IMR-90 (cell line): ENCODE measurements at regions not wholly inside any gene's neighbourhood (a gene's known extent, or its start where the extent isn't known, plus 50 kb on each side); places are given as distances from the start of the nearest gene placed in this dataset.

Experiments
- ATAC-seq: fragments of 200-7000 bp; cut with Tn5 transposase; 2 replicates; pipeline ENCODE4 v1.9.1; 2020; ENCODE audit warnings: low read depth, mild to moderate bottlenecking, moderate library complexity
- BruUV-seq: library from RNA; stranded (reverse); fragments of 400-500 nt; replicated peaks from 2 replicates; lab custom pipeline; 2021; lab: Mats Ljungman, UMichigan
- CTCF ChIA-PET: fragments of 300-600 bp; formaldehyde crosslinking; extraction: SDS; loops from one replicate; lab custom pipeline; 2021; ENCODE audit warnings: antibody characterized with exemption; lab: Yijun Ruan, JAX
- POLR2A ChIA-PET: fragments of 300-600 bp; sonication (Branson Sonifier 250); formaldehyde crosslinking; loops from one replicate; lab custom pipeline; 2022; ENCODE audit warnings: antibody characterized with exemption; ENCODE audit not compliant: unreplicated experiment; lab: Charles Lee
- DNase-seq: peaks from one replicate; pipeline ENCODE4 v3.0.0; 2013
- H2AFZ ChIP-seq: replicated peaks from 2 replicates; pipeline ENCODE3; 2013; ENCODE audit warnings: low read length, mild to moderate bottlenecking; ENCODE audit not compliant: poor library complexity
- H2AK5ac ChIP-seq: 2 replicates; pipeline ENCODE4 v1.6.1; 2013; ENCODE audit warnings: low read depth, low read length, inconsistent platforms
- H2AK9ac ChIP-seq: replicated peaks from 2 replicates; pipeline ENCODE3; 2013; ENCODE audit warnings: mild to moderate bottlenecking, low read depth, low read length, moderate library complexity; ENCODE audit not compliant: poor library complexity
- H2BK120ac ChIP-seq: 2 replicates; pipeline ENCODE4 v1.6.1; 2013; ENCODE audit warnings: low read depth, low read length, inconsistent platforms
- H2BK15ac ChIP-seq: 3 replicates; pipeline ENCODE4 v1.6.1; 2013; ENCODE audit warnings: low read depth, low read length, inconsistent platforms
- H2BK20ac ChIP-seq: 2 replicates; pipeline ENCODE4 v1.6.1; 2013; ENCODE audit warnings: low read depth, mild to moderate bottlenecking, inconsistent platforms, low read length, moderate library complexity
- H2BK5ac ChIP-seq: 2 replicates; pipeline ENCODE4 v1.6.1; 2013; ENCODE audit warnings: mild to moderate bottlenecking, low read depth, low read length, inconsistent platforms; ENCODE audit not compliant: poor library complexity, severe bottlenecking
- H3K14ac ChIP-seq: replicated peaks from 2 replicates; pipeline ENCODE4 v1.6.1; 2013; ENCODE audit warnings: low read depth, low read length, inconsistent platforms
- H3K18ac ChIP-seq: 2 replicates; pipeline ENCODE4 v1.6.1; 2013; ENCODE audit warnings: low read depth, low read length, control low read depth
- H3K23ac ChIP-seq: 2 replicates; pipeline ENCODE4 v1.6.1; 2013; ENCODE audit warnings: low read depth, low read length, inconsistent platforms
- H3K27ac ChIP-seq: 2 replicates; pipeline ENCODE4 v1.5.1; 2013; ENCODE audit warnings: mild to moderate bottlenecking, control low read depth, low read length; ENCODE audit not compliant: insufficient read depth
- H3K27me3 ChIP-seq: 2 replicates; pipeline ENCODE4 v1.6.1; 2013; ENCODE audit warnings: low read length; ENCODE audit not compliant: control insufficient read depth, insufficient read depth
- H3K36me3 ChIP-seq: 2 replicates; pipeline ENCODE4 v1.6.1; 2013; ENCODE audit warnings: low read length, mixed read lengths; ENCODE audit not compliant: control insufficient read depth, insufficient read depth
- H3K4ac ChIP-seq: 2 replicates; pipeline ENCODE4 v1.6.1; 2013; ENCODE audit warnings: low read depth, low read length, inconsistent platforms
- H3K4me1 ChIP-seq: 2 replicates; pipeline ENCODE4 v1.6.1; 2013; ENCODE audit warnings: low read length, mixed read lengths; ENCODE audit not compliant: control insufficient read depth, insufficient read depth
- H3K4me2 ChIP-seq: 2 replicates; pipeline ENCODE4 v1.6.1; 2013; ENCODE audit warnings: low read depth, mild to moderate bottlenecking, control low read depth, low read length, moderate library complexity
- H3K4me3 ChIP-seq: 2 replicates; pipeline ENCODE4 v1.5.1; 2013; ENCODE audit warnings: low read depth, mild to moderate bottlenecking, control low read depth, low read length, moderate library complexity; ENCODE audit not compliant: insufficient read depth
- H3K56ac ChIP-seq: 2 replicates; pipeline ENCODE4 v1.6.1; 2013; ENCODE audit warnings: low read length, inconsistent platforms; ENCODE audit not compliant: insufficient read depth; ENCODE audit errors: extremely low read depth
- H3K79me1 ChIP-seq, 2 experiments: 2 replicates each; pipeline ENCODE4 v1.6.1; 2013; ENCODE audit warnings: low read length in 2 of 2, inconsistent platforms in 1 of 2, low read depth in 1 of 2
- H3K9ac ChIP-seq: 2 replicates; pipeline ENCODE4 v1.6.1; 2013; ENCODE audit warnings: low read depth, low read length, control low read depth
- H3K9me1 ChIP-seq: 2 replicates; pipeline ENCODE4 v1.6.1; 2013; ENCODE audit warnings: low read length, inconsistent platforms; ENCODE audit not compliant: insufficient read depth
- H3K9me3 ChIP-seq: 2 replicates; pipeline ENCODE4 v1.6.1; 2013; ENCODE audit warnings: low read length; ENCODE audit not compliant: control insufficient read depth, insufficient read depth
- H4K20me1 ChIP-seq: 2 replicates; pipeline ENCODE4 v1.6.1; 2013; ENCODE audit warnings: low read length, inconsistent platforms; ENCODE audit not compliant: insufficient read depth
- H4K5ac ChIP-seq: 2 replicates; pipeline ENCODE4 v1.6.1; 2013; ENCODE audit warnings: mild to moderate bottlenecking, low read depth, low read length, control low read depth
- H4K8ac ChIP-seq, 2 experiments: 2 replicates each; pipeline ENCODE4 v1.6.1; 2013; ENCODE audit warnings: low read depth in 2 of 2, low read length in 2 of 2, control low read depth in 1 of 2, inconsistent platforms in 1 of 2
- H4K91ac ChIP-seq: 2 replicates; pipeline ENCODE4 v1.6.1; 2013; ENCODE audit warnings: low read depth, low read length, inconsistent platforms; ENCODE audit not compliant: insufficient read depth
- FOS ChIP-seq: fragments of 150-350 bp; IDR thresholded peaks from 2 replicates; pipeline ENCODE4 v1.6.1; 2016; ENCODE audit warnings: low read depth, low read length
- WGBS, 2 experiments: methylation state at CpG; one replicate each; pipeline versions ENCODE4 v1.1.5 to v1.1.7; 2013; ENCODE audit warnings: missing lambda C conversion rate in 2 of 2; ENCODE audit not compliant: insufficient read length in 1 of 2; ENCODE audit errors: extremely low coverage in 2 of 2; 5-methylcytosine and 5-hydroxymethylcytosine counted together
- dilution Hi-C: fragments of 300-500 bp; cut with HindIII; formaldehyde crosslinking; loops from one replicate; pipeline ENCODE4 v1.14.3; 2018; ENCODE audit warnings: low sequenced_read_pairs; ENCODE audit not compliant: unreplicated experiment
- in situ Hi-C: fragments of 300-500 bp; cut with MboI; formaldehyde crosslinking; loops from 3 replicates; pipeline ENCODE4 v1.14.3; 2019; ENCODE audit warnings: low sequenced_read_pairs, inconsistent platforms, mixed read lengths
- intact Hi-C: fragments of 100-400 bp; cut with micrococcal nuclease; formaldehyde crosslinking; loops from 2 replicates; pipeline ENCODE4 v1.10.0; 2022

- no peak overlapping the region for H3K4ac ChIP-seq
- no peaks in the 10 kb centered on the region for H3K4me1 ChIP-seq
- no peak overlapping the region for H2BK120ac ChIP-seq
- H3K27me3 ChIP-seq, result no peaks in the 10 kb centered on the region
- no peak overlapping the region for H4K91ac ChIP-seq
- no peak overlapping the region for H3K23ac ChIP-seq
- no peak overlapping the region for H2BK20ac ChIP-seq
- H2BK5ac ChIP-seq, result no peak overlapping the region
- H3K4me2 ChIP-seq, result no peak overlapping the region
- H3K4me3 ChIP-seq, result no peak overlapping the region
- POLR2A ChIA-PET, result no interaction called here
- H2AFZ ChIP-seq, result no peak overlapping the region
- H3K9me3 ChIP-seq, result no peaks in the 10 kb centered on the region
- intact Hi-C loops (no loop called here), in situ Hi-C loops (no loop called here), dilution Hi-C loops (no loop called here)
- H4K20me1 ChIP-seq, result no peaks in the 10 kb centered on the region
- H3K18ac ChIP-seq, result no peak overlapping the region
- no peak overlapping the region for H2AK5ac ChIP-seq
- no peaks in the 10 kb centered on the region for H3K9me1 ChIP-seq
- no CpG with 5 or more reads among the region's 1 CpG for WGBS, 2 experiments
- no peaks in the 10 kb centered on the region for H3K36me3 ChIP-seq
- CTCF ChIA-PET, result no interaction called here
- no TSS peak for BruUV-seq
- TF ChIP-seq FOS, result no peak
- H3K56ac ChIP-seq, result no peak overlapping the region
- ATAC-seq (no peak), DNase-seq (no peak)
- H4K5ac ChIP-seq, result no peak overlapping the region
- no peak overlapping the region for H3K14ac ChIP-seq
- H2BK15ac ChIP-seq, result no peak overlapping the region
- no peak overlapping the region for H3K9ac ChIP-seq
- no peak overlapping the region for H3K27ac ChIP-seq
- H3K79me1 ChIP-seq, result no peaks in the 10 kb centered on the region
- no peak overlapping the region for H2AK9ac ChIP-seq
- H4K8ac ChIP-seq, result no peak overlapping the region
These were observed 200.6 kb upstream of the ROBO1 start for GRCh38 chr3:79968418-79968817.
